Fibroblast of peridontal ligament (primary cell): ENCODE measurements at regions not wholly inside any gene's neighbourhood (a gene's known extent, or its start where the extent isn't known, plus 50 kb on each side); places are given as distances from the start of the nearest gene placed in this dataset.
A peak's percentile ranks its signal among the peaks of the same experiment; 100 is the strongest.
"Not testable (repeated sequence)": the region's sequence is repeated elsewhere in the genome, so short reads cannot be mapped to it uniquely, and the experiment has no call there.

Experiments used
- DNase-seq: peaks from one replicate; pipeline ENCODE4 v3.0.0-alpha.2; 2010; ENCODE audit errors: extremely low read depth

- DNase-seq, result no peak
These were observed 375.0 kb upstream of the SEMA3C start for GRCh38 chr7:81293806-81294205.

GRCh38 chr7:81286754-81287153, 367.9 kb upstream of the SEMA3C start:
- DNase-seq, result not testable (repeated sequence)

- DNase-seq, result peak; percentile 95
These were observed 366.5 kb upstream of the SEMA3C start for GRCh38 chr7:81285142-81285871.

- peak; percentile 47 for DNase-seq
These were observed 365.7 kb upstream of the SEMA3C start for GRCh38 chr7:81284576-81284975.

GRCh38 chr7:81280531-81280930, 361.7 kb upstream of the SEMA3C start:
- no peak for DNase-seq

DNA sequence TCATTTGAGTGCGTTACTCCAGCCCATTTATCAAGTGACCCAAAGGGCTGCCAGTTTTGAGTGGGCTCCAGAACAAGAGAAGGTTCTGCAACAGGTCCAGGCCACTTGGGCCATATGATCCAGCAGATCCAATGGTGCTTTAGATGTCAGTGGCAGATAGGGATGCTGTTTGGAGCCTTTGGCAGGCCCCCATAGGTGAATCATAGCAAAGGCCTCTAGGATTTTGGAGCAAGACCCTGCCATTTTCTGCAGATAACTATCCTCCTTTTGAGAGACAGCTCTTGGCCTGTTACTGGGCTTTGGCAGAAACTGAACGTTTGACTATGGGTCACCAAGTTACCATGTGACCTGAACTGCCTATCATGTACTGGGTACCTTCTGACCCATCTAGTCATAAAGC, 358.8 kb upstream of the SEMA3C start:
- no peak for DNase-seq

DNA sequence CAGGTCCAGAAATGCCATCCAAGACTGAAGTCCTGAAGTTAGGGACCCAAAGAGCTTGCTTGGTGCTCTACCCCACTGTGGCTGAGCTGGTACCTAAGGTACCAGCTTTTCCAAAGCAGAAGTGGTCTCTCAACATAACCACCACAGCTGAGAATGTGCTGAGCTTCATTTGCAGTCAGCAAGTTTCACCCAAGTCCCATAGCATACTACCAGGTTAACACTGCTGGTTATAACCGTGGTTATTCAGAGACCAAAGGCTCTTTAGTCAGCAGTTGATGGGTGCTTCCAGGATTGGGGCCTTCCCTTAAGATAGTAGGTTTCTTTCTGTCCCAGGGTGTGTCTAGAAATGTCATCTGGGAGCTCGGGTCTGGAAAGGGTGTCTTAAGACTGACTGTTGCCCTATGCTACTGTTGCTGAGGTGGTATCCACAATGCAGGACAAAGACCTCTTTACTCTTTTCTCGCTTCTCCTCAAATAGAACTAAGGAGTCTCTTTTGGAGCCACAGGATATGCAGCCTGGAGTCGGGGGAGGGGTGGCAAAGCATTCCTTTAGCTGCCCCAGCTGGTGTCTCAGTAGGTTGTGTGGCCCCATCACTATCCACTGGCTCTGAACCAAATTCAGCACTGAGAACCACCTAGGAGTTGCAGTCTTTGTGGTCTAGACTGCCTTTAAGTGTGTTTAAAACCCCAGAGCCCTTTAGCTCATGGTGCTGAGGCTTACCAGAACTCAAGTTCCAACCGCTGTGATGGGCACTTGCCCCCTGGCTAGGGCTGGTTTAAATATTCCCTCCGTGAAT, 354.9 kb upstream of the SEMA3C start:
- DNase-seq, result no peak

- DNase-seq, result no peak
These were observed 353.3 kb upstream of the SEMA3C start for GRCh38 chr7:81272176-81272575.

- peak; percentile 77 for DNase-seq
These were observed 349.7 kb upstream of the SEMA3C start for GRCh38 chr7:81268551-81268950.

- DNase-seq, result no peak
These were observed 348.7 kb upstream of the SEMA3C start for GRCh38 chr7:81267508-81267907.

DNA sequence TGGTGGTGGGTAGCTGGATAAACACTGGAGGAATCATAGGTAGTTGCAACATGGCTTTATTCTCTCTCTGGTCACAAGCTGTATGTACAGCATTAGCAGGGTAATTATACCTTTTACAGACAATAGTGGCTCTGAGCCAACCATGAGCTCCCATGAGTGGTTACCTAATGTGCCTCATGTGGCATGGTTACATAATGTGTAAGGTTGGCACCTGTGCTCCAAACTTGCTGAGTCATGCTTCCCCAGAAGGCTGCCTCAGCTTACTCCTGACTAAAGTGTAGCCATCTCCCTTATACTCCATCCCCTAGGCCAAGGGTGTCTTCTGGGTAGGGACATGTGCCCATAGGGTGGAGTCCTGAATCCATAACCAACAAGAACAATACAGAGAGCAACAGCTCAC, 345.3 kb upstream of the SEMA3C start:
- DNase-seq, result no peak

DNA sequence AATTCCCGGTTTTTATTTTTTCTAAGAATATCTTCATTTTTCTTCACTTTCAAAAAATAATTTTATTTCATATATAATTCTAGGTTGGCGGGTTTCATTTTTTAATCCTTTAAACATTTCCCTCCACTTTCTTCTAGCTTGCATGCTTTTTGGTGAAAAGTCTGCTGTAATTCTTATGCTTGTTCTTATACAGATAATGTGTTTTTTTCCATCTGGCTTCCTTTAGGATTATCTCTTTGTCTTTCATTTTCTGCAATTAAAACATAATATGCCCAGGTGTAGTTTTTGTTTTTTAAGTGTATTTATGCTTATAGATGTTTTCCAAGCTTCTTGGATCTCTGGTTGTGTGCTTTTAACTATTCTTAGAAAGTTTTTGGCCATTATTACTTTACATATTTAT, 341.3 kb upstream of the SEMA3C start:
- no peak for DNase-seq

DNA sequence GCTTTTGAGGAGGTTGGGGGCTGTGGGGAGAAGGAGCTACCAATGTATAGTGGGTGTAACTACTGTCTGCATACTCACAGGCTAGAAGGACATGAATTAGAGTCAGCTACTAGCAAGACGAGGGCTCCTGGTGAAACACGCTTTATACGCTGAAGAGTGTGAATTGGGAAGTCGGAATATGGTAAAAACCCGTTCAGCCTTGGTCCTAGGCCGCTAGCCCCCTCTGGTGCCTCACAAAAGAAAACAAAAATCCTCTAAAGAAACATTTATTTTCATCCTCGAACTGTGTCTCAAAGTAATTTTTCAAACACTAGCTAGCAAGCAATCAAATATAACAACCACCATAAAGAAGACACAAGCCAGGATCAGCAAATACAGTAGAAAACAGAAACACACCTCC, 338.1 kb upstream of the SEMA3C start:
- peak; percentile 53 for DNase-seq

GRCh38 chr7:81248420-81248819, 329.6 kb upstream of the SEMA3C start:
- DNase-seq, result peak; percentile 33

DNA sequence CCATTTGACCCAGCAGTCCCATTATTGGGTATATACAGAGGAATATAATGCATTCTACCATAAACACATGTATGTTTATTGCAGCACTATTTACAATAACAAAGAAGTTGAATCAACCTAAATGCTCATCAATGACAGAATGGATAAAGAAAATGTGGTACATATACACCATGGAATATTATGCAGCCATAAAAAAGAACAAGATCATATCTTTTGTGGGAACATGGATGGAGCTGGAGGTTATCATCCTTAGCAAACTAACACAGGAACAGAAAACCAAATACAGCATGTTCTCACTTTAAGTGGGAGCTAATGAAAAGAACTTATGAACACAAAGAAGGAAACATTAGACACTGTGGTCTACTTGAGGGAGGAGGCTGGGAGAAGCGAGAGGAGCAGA, 328.5 kb upstream of the SEMA3C start:
- not testable (repeated sequence) for DNase-seq

DNA sequence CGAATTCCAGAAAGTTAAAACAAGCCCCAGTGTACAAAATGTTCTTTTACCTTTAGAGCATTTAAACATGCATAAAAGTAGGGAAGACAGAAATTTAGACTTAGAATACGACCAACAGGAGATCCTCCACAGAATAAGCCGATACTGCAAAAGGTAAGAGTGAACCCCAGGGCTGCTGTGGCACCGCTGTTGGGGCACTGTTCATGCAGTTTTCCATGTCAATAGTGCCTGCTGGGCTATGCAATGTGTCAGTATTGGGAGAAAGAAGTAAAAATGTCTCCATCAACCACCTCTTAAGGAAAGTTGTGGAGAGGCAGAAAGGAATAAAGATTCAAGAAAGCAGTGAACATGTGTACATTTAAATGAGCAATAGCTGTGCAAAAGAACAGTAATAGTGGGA, 326.5 kb upstream of the SEMA3C start:
- no peak for DNase-seq

GRCh38 chr7:81244224-81244623, 325.4 kb upstream of the SEMA3C start:
- DNase-seq, result no peak

DNA sequence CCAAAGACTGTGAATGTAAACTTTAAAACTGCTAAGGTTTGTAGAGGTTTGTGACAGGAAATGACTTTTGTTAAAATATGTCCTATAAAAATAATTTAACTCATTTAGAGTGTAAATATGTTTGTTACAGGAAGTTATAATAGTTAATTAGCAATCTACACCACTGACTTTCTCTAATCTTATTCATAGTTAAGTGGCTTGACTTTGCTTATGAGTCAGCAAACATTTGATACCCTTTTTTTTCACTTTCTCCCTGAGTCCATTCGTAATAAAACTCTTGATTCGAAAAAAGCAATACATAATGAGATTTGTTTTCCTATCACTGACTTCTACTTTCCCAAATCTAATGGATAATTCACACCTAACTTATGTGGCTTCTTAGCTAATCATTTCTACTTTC, 317.7 kb upstream of the SEMA3C start:
- DNase-seq, result peak; percentile 28

- no peak for DNase-seq
These were observed 317.1 kb upstream of the SEMA3C start for GRCh38 chr7:81235997-81236396.

DNA sequence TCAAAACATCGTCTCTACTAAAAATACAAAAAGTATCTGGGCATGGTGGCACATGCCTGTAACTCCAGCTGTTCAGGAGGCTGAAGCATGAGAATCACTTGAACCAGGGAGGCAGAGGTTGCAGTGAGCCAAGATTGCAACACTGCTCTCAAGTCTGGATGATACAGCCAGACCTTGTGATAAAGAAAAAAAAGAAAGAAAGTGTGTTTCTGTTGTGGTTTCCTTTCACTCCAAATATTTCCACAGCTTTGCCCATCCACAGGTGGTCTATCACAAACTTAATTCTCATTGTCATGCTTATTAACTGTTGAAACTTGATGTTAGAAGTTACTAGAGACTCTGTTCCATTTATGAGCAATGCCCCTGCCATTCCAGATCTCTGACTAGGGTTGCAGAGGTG, 316.0 kb upstream of the SEMA3C start:
- peak; percentile 26 for DNase-seq

DNA sequence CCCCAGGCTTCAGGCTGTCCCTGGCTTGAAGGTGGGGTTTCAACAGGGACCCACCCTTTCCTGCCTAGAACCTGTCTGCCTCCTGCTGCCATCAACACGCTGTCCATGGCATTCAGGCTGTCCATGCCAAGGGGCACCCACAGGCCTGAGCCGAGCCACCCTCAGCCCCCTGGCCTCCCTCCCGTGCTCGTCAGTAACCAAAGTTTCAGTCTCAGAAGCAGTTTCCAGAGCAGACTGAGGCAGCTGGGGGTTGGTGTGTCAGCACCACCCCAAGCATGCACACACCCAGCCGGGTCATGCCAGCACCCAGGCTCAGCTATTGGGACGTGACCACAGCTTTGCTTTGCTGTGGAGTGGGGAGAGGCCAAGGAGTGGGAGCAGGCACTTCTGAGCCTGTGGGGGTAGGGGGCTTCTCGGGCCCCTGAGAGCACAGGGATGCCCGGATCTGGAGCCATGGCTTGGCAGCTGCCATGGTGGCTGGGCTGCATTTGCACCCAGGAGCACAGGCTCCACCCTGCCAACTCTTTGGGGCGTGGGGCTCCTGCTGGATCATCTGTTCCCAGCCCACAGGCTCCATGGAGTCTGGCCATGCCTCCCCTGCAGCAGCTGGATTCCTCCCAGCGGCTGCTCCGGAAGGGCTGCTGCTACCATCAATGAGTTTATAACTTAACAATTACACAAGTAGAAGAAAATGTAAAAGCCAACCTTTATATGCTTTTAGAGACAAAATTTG, 314.5 kb upstream of the SEMA3C start:
- DNase-seq, result no peak

GRCh38 chr7:81232084-81232799, 313.4 kb upstream of the SEMA3C start:
- no peak for DNase-seq
